GM21717 (cell line): ENCODE measurements at regions not wholly inside any gene's neighbourhood (a gene's known extent, or its start where the extent isn't known, plus 50 kb on each side); places are given as distances from the start of the nearest gene placed in this dataset.
"Not testable (repeated sequence)": the region's sequence is repeated elsewhere in the genome, so short reads cannot be mapped to it uniquely, and the experiment has no call there.

Experiments
- ATAC-seq: cut with Tn5 transposase; IDR thresholded peaks from one replicate; pipeline ENCODE4 v1.9.1; 2021; ENCODE audit warnings: mild to moderate bottlenecking, moderate library complexity; ENCODE audit not compliant: unreplicated experiment

- no peak for ATAC-seq
Observed at GRCh38 chr4:116561768-116562167, 523.6 kb downstream of the TRAM1L1 start.

- ATAC-seq: no peak
Observed at GRCh38 chr4:116551806-116552205, 533.6 kb downstream of the TRAM1L1 start.

GRCh38 chr4:116547632-116548031 lies 537.7 kb downstream of the TRAM1L1 start:
- no peak for ATAC-seq

- ATAC-seq: no peak
Observed at GRCh38 chr4:116546759-116547158, 538.6 kb downstream of the TRAM1L1 start.

GRCh38 chr4:116544946-116545345 lies 540.4 kb downstream of the TRAM1L1 start:
- no peak for ATAC-seq

GRCh38 chr4:116539744-116540143 lies 545.6 kb downstream of the TRAM1L1 start:
- ATAC-seq: no peak

GRCh38 chr4:116537828-116538227 lies 547.5 kb downstream of the TRAM1L1 start:
- no peak for ATAC-seq

- ATAC-seq: not testable (repeated sequence)
Observed at GRCh38 chr4:116536024-116536423, 549.4 kb downstream of the TRAM1L1 start.

GRCh38 chr4:116531870-116532269 lies 553.5 kb downstream of the TRAM1L1 start:
- ATAC-seq: no peak

- ATAC-seq: no peak
Observed at GRCh38 chr4:116531026-116531425, 554.4 kb downstream of the TRAM1L1 start.

GRCh38 chr4:116530048-116530447 lies 555.3 kb downstream of the TRAM1L1 start:
- ATAC-seq: no peak

- ATAC-seq: no peak
Observed at GRCh38 chr4:116529129-116529528, 556.2 kb downstream of the TRAM1L1 start.

- no peak for ATAC-seq
Observed at GRCh38 chr4:116522922-116523321, 562.5 kb downstream of the TRAM1L1 start.

GRCh38 chr4:116520886-116521285 lies 564.5 kb downstream of the TRAM1L1 start:
- ATAC-seq: no peak

GRCh38 chr4:116516711-116517110 lies 568.7 kb downstream of the TRAM1L1 start:
- ATAC-seq: no peak

- no peak for ATAC-seq
Observed at GRCh38 chr4:116515959-116516358, 569.4 kb downstream of the TRAM1L1 start.

- ATAC-seq: no peak
Observed at GRCh38 chr4:116512552-116512951, 572.8 kb downstream of the TRAM1L1 start.

- ATAC-seq: no peak
Observed at GRCh38 chr4:116501954-116502353, 583.4 kb downstream of the TRAM1L1 start.

GRCh38 chr4:116500225-116500624 lies 585.2 kb downstream of the TRAM1L1 start:
- ATAC-seq: no peak

GRCh38 chr4:116489739-116490138 lies 595.6 kb downstream of the TRAM1L1 start:
- ATAC-seq: no peak

GRCh38 chr4:116486401-116486800 lies 599.0 kb downstream of the TRAM1L1 start:
- ATAC-seq: no peak

- ATAC-seq: no peak
Observed at GRCh38 chr4:116480546-116480945, 604.8 kb downstream of the TRAM1L1 start.

- ATAC-seq: no peak
Observed at GRCh38 chr4:116478343-116478742, 607.0 kb downstream of the TRAM1L1 start.

GRCh38 chr4:116469582-116469981 lies 615.8 kb downstream of the TRAM1L1 start:
- ATAC-seq: peak; percentile 85
